H9 (cell line): ENCODE measurements at regions not wholly inside any gene's neighbourhood (a gene's known extent, or its start where the extent isn't known, plus 50 kb on each side); places are given as distances from the start of the nearest gene placed in this dataset.

Source experiments
- DNase-seq: peaks from one replicate; pipeline ENCODE4 v3.0.0-alpha.2; 2017
- H2AFZ ChIP-seq: one replicate; pipeline ENCODE4 v1.6.1; 2013; ENCODE audit warnings: mild to moderate bottlenecking, low read length, control low read depth, moderate library complexity
- H2AK5ac ChIP-seq: 2 replicates; pipeline ENCODE4 v1.6.1; 2013; ENCODE audit warnings: low read length, control low read depth, mixed read lengths; ENCODE audit not compliant: insufficient read length
- H2BK120ac ChIP-seq: one replicate; pipeline ENCODE4 v1.6.1; 2013; ENCODE audit warnings: low read depth, mild to moderate bottlenecking, low read length, control low read depth, inconsistent platforms; ENCODE audit not compliant: poor library complexity, severe bottlenecking
- H2BK12ac ChIP-seq: 2 replicates; pipeline ENCODE4 v1.6.1; 2013; ENCODE audit warnings: low read length, control low read depth, mixed read lengths, low read depth; ENCODE audit not compliant: insufficient read length
- H2BK15ac ChIP-seq: 2 replicates; pipeline ENCODE4 v1.6.1; 2013; ENCODE audit warnings: low read depth, low read length, control low read depth
- H2BK20ac ChIP-seq: one replicate; pipeline ENCODE4 v1.6.1; 2013; ENCODE audit warnings: low read depth, mild to moderate bottlenecking, low read length, control low read depth, inconsistent platforms; ENCODE audit not compliant: poor library complexity, severe bottlenecking
- H2BK5ac ChIP-seq: 2 replicates; pipeline ENCODE4 v1.6.1; 2013; ENCODE audit warnings: low read length, control low read depth, mixed read lengths; ENCODE audit not compliant: insufficient read length
- H3K14ac ChIP-seq: 2 replicates; pipeline ENCODE4 v1.6.1; 2013; ENCODE audit warnings: low read length, control low read depth; ENCODE audit not compliant: insufficient read depth
- H3K18ac ChIP-seq: 2 replicates; pipeline ENCODE4 v1.6.1; 2013; ENCODE audit warnings: low read depth, mild to moderate bottlenecking, mixed read lengths, low read length, control low read depth; ENCODE audit not compliant: insufficient read length
- H3K23ac ChIP-seq: 2 replicates; pipeline ENCODE4 v1.6.1; 2013; ENCODE audit warnings: low read length, control low read depth, mixed read lengths, low read depth; ENCODE audit not compliant: insufficient read length
- H3K23me2 ChIP-seq: 2 replicates; pipeline ENCODE4 v1.6.1; 2013; ENCODE audit warnings: low read depth, mild to moderate bottlenecking, mixed read lengths, low read length, control low read depth; ENCODE audit not compliant: insufficient read length, poor library complexity, severe bottlenecking
- H3K27ac ChIP-seq: 2 replicates; pipeline ENCODE4 v1.5.1; 2013; ENCODE audit warnings: low read length, control low read depth, mixed read lengths, low read depth; ENCODE audit not compliant: insufficient read length
- H3K27me3 ChIP-seq: 2 replicates; pipeline ENCODE4 v1.6.1; 2013; ENCODE audit warnings: low read length, control low read depth, inconsistent platforms; ENCODE audit not compliant: insufficient read depth
- H3K4ac ChIP-seq: 2 replicates; pipeline ENCODE4 v1.6.1; 2013; ENCODE audit warnings: low read depth, mild to moderate bottlenecking, control low read depth, inconsistent platforms, low read length, moderate library complexity
- H3K4me1 ChIP-seq: 2 replicates; pipeline ENCODE4 v1.6.1; 2013; ENCODE audit warnings: low read length, control low read depth, inconsistent platforms; ENCODE audit not compliant: insufficient read depth
- H3K4me2 ChIP-seq: 2 replicates; pipeline ENCODE4 v1.6.1; 2013; ENCODE audit warnings: low read length, control low read depth, mixed read lengths; ENCODE audit not compliant: insufficient read length, insufficient read depth
- H3K56ac ChIP-seq: 2 replicates; pipeline ENCODE4 v1.6.1; 2013; ENCODE audit warnings: low read depth, mild to moderate bottlenecking, mixed read lengths, low read length, control low read depth; ENCODE audit not compliant: insufficient read length
- H3K79me1 ChIP-seq: 2 replicates; pipeline ENCODE4 v1.6.1; 2013; ENCODE audit warnings: low read depth, mild to moderate bottlenecking, moderate library complexity, low read length, control low read depth, inconsistent platforms; ENCODE audit not compliant: insufficient read depth, poor library complexity, severe bottlenecking
- H3K79me2 ChIP-seq: 2 replicates; pipeline ENCODE4 v1.6.1; 2013; ENCODE audit warnings: low read length, control low read depth, inconsistent platforms; ENCODE audit not compliant: insufficient read depth
- H3K9ac ChIP-seq: 2 replicates; pipeline ENCODE4 v1.6.1; 2013; ENCODE audit warnings: low read length, control low read depth, mixed read lengths; ENCODE audit not compliant: insufficient read length; ENCODE audit errors: extremely low read depth
- H3K9me3 ChIP-seq: one replicate; pipeline ENCODE4 v1.6.1; 2013; ENCODE audit warnings: low read depth, low read length, inconsistent platforms; ENCODE audit not compliant: control insufficient read depth
- H3T11ph ChIP-seq: one replicate; pipeline ENCODE4 v1.6.1; 2013; ENCODE audit warnings: mild to moderate bottlenecking, low read length, control low read depth, inconsistent platforms
- H4K20me1 ChIP-seq: one replicate; pipeline ENCODE4 v1.6.1; 2013; ENCODE audit not compliant: control insufficient read depth, insufficient read length, insufficient read depth
- H4K5ac ChIP-seq: 2 replicates; pipeline ENCODE4 v1.6.1; 2013; ENCODE audit warnings: low read depth, mild to moderate bottlenecking, mixed read lengths, low read length, control low read depth; ENCODE audit not compliant: insufficient read length
- H4K8ac ChIP-seq: replicated peaks from 2 replicates; pipeline ENCODE4 v1.6.1; 2013; ENCODE audit warnings: low read length, control low read depth, mixed read lengths, low read depth; ENCODE audit not compliant: insufficient read length
- H4K91ac ChIP-seq: 2 replicates; pipeline ENCODE4 v1.6.1; 2013; ENCODE audit warnings: low read depth, mild to moderate bottlenecking, moderate library complexity, mixed read lengths, low read length, control low read depth; ENCODE audit not compliant: insufficient read length
- H3K27ac Mint-ChIP-seq, 3 experiments: 2 replicates in 2 of 3; 3 replicates in 1 of 3; pipeline ENCODE4 v1.8.0; 2020 to 2021; ENCODE audit warnings: mixed read lengths in 3 of 3, mild to moderate bottlenecking in 1 of 3, moderate library complexity in 1 of 3
- H3K27me3 Mint-ChIP-seq: 2 replicates; pipeline ENCODE4 v1.8.0; 2021; ENCODE audit warnings: low read depth, mild to moderate bottlenecking, moderate library complexity, mixed read lengths
- H3K36me3 Mint-ChIP-seq, 3 experiments: 2 replicates in 2 of 3; 3 replicates in 1 of 3; pipeline ENCODE4 v1.8.0; 2020 to 2021; ENCODE audit warnings: low read depth in 3 of 3, mixed read lengths in 3 of 3; ENCODE audit not compliant: insufficient read depth in 1 of 3
- H3K4me1 Mint-ChIP-seq, 2 experiments: 2 replicates each; pipeline ENCODE4 v1.8.0; 2020; ENCODE audit warnings: mixed read lengths in 2 of 2
- H3K4me3 Mint-ChIP-seq, 2 experiments: 2 replicates in 1 of 2; 3 replicates in 1 of 2; pipeline ENCODE4 v1.8.0; 2020 to 2021; ENCODE audit warnings: mild to moderate bottlenecking in 2 of 2, mixed read lengths in 2 of 2, moderate library complexity in 1 of 2
- H3K9me3 Mint-ChIP-seq, 2 experiments: 2 replicates in 1 of 2; 3 replicates in 1 of 2; pipeline ENCODE4 v1.8.0; 2020; ENCODE audit warnings: mild to moderate bottlenecking in 2 of 2, mixed read lengths in 2 of 2, moderate library complexity in 1 of 2
- CTCF ChIP-seq: fragments of 200-600 bp; sonication (generic); conservative IDR thresholded peaks from 3 replicates; pipeline ENCODE4 v1.8.0; 2021; ENCODE audit warnings: antibody characterized with exemption, mild to moderate bottlenecking
- WGBS: extraction: QIAGEN DNeasy Blood & Tissue Kit; methylation state at CpG from one replicate; pipeline ENCODE4 v1.1.7; 2013; ENCODE audit warnings: missing lambda C conversion rate, low lambda C conversion rate, mixed read lengths; ENCODE audit not compliant: insufficient read length; ENCODE audit errors: extremely low coverage; 5-methylcytosine and 5-hydroxymethylcytosine counted together

GRCh38 chr20:19143890-19144289 is 68.6 kb upstream of the SLC24A3 start:
- Histone ChIP-seq H3K4ac (no peak overlapping the region), H4K91ac (no peak overlapping the region), H3K27ac (no peak overlapping the region), H3K79me2 (no peaks in the 10 kb centered on the region), H3K4me2 (no peak overlapping the region), H2AFZ (no peak overlapping the region), H2AK5ac (no peak overlapping the region), H4K20me1 (no peaks in the 10 kb centered on the region), H3T11ph (no peak overlapping the region), H4K8ac (no peak overlapping the region), H3K23ac (no peak overlapping the region), H2BK20ac (no peak overlapping the region), H3K18ac (no peak overlapping the region), H4K5ac (no peak overlapping the region), H2BK12ac (no peak overlapping the region), H2BK15ac (no peak overlapping the region), H3K79me1 (no peaks in the 10 kb centered on the region), H3K4me1 (no peaks in the 10 kb centered on the region), H3K27me3 (no peaks in the 10 kb centered on the region), H3K23me2 (no peaks in the 10 kb centered on the region), H3K56ac (no peak overlapping the region), H3K9ac (no peak overlapping the region), H2BK120ac (no peak overlapping the region), H3K9me3 (peaks cover 6% of the 10 kb centered on the region), H3K14ac (no peak overlapping the region), H2BK5ac (no peak overlapping the region)
- Mint-ChIP-seq H3K4me1 (no peaks in the 10 kb centered on the region), H3K4me3 (no peak overlapping the region), H3K27ac (no peak overlapping the region), H3K27me3 (peaks cover 4% of the 10 kb centered on the region; the same call in 1 of the 2 replicates), H3K9me3 (peaks cover 20 to 27% of the 10 kb centered on the region in 2 experiments), H3K36me3 (peaks cover 6 to 12% (median 9%) of the 10 kb centered on the region in 3 experiments)
- TF ChIP-seq CTCF, result no peak
- WGBS, result no CpG with 5 or more reads among the region's 2 CpGs
- no peak for DNase-seq
